NT2/D1 (cell line): ENCODE measurements at regions not wholly inside any gene's neighbourhood (a gene's known extent, or its start where the extent isn't known, plus 50 kb on each side); places are given as distances from the start of the nearest gene placed in this dataset.

Experiments
- SUZ12 ChIP-seq: IDR thresholded peaks from 2 replicates; pipeline ENCODE4 v1.6.1; 2011; ENCODE audit not compliant: insufficient read length, insufficient read depth; ENCODE audit errors: extremely low read depth
- YY1 ChIP-seq: IDR thresholded peaks from 2 replicates; pipeline ENCODE4 v1.6.1; 2011; ENCODE audit not compliant: insufficient read length, insufficient read depth
- ZNF274 ChIP-seq: IDR thresholded peaks from 2 replicates; pipeline ENCODE4 v1.6.1; 2011; ENCODE audit warnings: mild to moderate bottlenecking, low read depth, low read length

- TF ChIP-seq ZNF274 (no peak), YY1 (no peak), SUZ12 (no peak)
These were observed 158.8 kb upstream of the GUCY1A2 start for GRCh38 chr11:107177106-107177477.
